ENCODE measurements at regions not wholly inside any gene's neighbourhood (a gene's known extent, or its start where the extent isn't known, plus 50 kb on each side); places are given as distances from the start of the nearest gene placed in this dataset.

GRCh38 chr15:66924889-66925288 lies 140.5 kb upstream of the SMAD3 start:
- no peaks in the 10 kb centered on the region for H3K36me3 ChIP-seq (ENCODE audit: insufficient read depth, low read length)
- no peaks in the 10 kb centered on the region for H3K27me3 ChIP-seq (ENCODE audit: insufficient read depth, low read length, poor library complexity, severe bottlenecking)
- H3K9ac ChIP-seq (ENCODE audit: low read depth, low read length, poor library complexity, severe bottlenecking) = no peak overlapping the region
- H3F3A ChIP-seq (ENCODE audit: low read depth) = no peaks in the 10 kb centered on the region
- H3K4me1 ChIP-seq (ENCODE audit: insufficient read depth, low read length, poor library complexity, severe bottlenecking) = no peaks in the 10 kb centered on the region
- no peak overlapping the region for H3K4me3 ChIP-seq (ENCODE audit: low read length, poor library complexity, severe bottlenecking)
- no peaks in the 10 kb centered on the region for H3K79me2 ChIP-seq (ENCODE audit: insufficient read depth, low read length)
- no peaks in the 10 kb centered on the region for H3K9me3 ChIP-seq (ENCODE audit: insufficient read depth, low read depth, low read length)
- no peak overlapping the region for H2AFZ ChIP-seq (ENCODE audit: low read length)
- H4K20me1 ChIP-seq (ENCODE audit: insufficient read depth, low read length, poor library complexity, severe bottlenecking) = no peaks in the 10 kb centered on the region
- no peaks in the 10 kb centered on the region for H3K9me2 ChIP-seq (replicated peaks; ENCODE audit: low read depth, low read length)
- TF ChIP-seq EZH2phosphoT487 (IDR thresholded peaks at IDR 0.05; ENCODE audit: borderline replicate concordance) = no peak
- TF ChIP-seq CTCF (conservative IDR thresholded peaks at IDR 0.05; ENCODE audit: low read length) = no peak
- no peak overlapping the region for H3K4me2 ChIP-seq (ENCODE audit: low read depth, low read length, poor library complexity, severe bottlenecking)

- no peaks in the 10 kb centered on the region for H3K79me2 ChIP-seq (ENCODE audit: insufficient read depth, low read length)
- H3K4me1 ChIP-seq (ENCODE audit: insufficient read depth, low read length, poor library complexity, severe bottlenecking) = no peaks in the 10 kb centered on the region
- no peak overlapping the region for H3K4me2 ChIP-seq (ENCODE audit: low read depth, low read length, poor library complexity, severe bottlenecking)
- H3K9me3 ChIP-seq (ENCODE audit: insufficient read depth, low read depth, low read length) = no peaks in the 10 kb centered on the region
- TF ChIP-seq EZH2phosphoT487 (IDR thresholded peaks at IDR 0.05; ENCODE audit: borderline replicate concordance) (no peak), CTCF (conservative IDR thresholded peaks at IDR 0.05; ENCODE audit: low read length) (no peak)
- no peaks in the 10 kb centered on the region for H3K27me3 ChIP-seq (ENCODE audit: insufficient read depth, low read length, poor library complexity, severe bottlenecking)
- no peak overlapping the region for H3K9ac ChIP-seq (ENCODE audit: low read depth, low read length, poor library complexity, severe bottlenecking)
- H3K9me2 ChIP-seq (replicated peaks; ENCODE audit: low read depth, low read length) = no peaks in the 10 kb centered on the region
- no peaks in the 10 kb centered on the region for H3K36me3 ChIP-seq (ENCODE audit: insufficient read depth, low read length)
- H2AFZ ChIP-seq (ENCODE audit: low read length) = no peak overlapping the region
- H3F3A ChIP-seq (ENCODE audit: low read depth) = no peaks in the 10 kb centered on the region
- H4K20me1 ChIP-seq (ENCODE audit: insufficient read depth, low read length, poor library complexity, severe bottlenecking) = no peaks in the 10 kb centered on the region
- H3K4me3 ChIP-seq (ENCODE audit: low read length, poor library complexity, severe bottlenecking) = no peak overlapping the region
Observed at GRCh38 chr15:66925721-66926120, 139.7 kb upstream of the SMAD3 start.

- H2AFZ ChIP-seq (ENCODE audit: low read length) = no peak overlapping the region
- H3K4me1 ChIP-seq (ENCODE audit: insufficient read depth, low read length, poor library complexity, severe bottlenecking) = no peaks in the 10 kb centered on the region
- H3K9ac ChIP-seq (ENCODE audit: low read depth, low read length, poor library complexity, severe bottlenecking) = no peak overlapping the region
- H3K4me3 ChIP-seq (ENCODE audit: low read length, poor library complexity, severe bottlenecking) = no peak overlapping the region
- no peaks in the 10 kb centered on the region for H3K79me2 ChIP-seq (ENCODE audit: insufficient read depth, low read length)
- TF ChIP-seq CTCF (conservative IDR thresholded peaks at IDR 0.05; ENCODE audit: low read length) (no peak), EZH2phosphoT487 (IDR thresholded peaks at IDR 0.05; ENCODE audit: borderline replicate concordance) (no peak)
- H3F3A ChIP-seq (ENCODE audit: low read depth) = no peaks in the 10 kb centered on the region
- no peaks in the 10 kb centered on the region for H3K27me3 ChIP-seq (ENCODE audit: insufficient read depth, low read length, poor library complexity, severe bottlenecking)
- H3K9me3 ChIP-seq (ENCODE audit: insufficient read depth, low read depth, low read length) = no peaks in the 10 kb centered on the region
- H3K9me2 ChIP-seq (replicated peaks; ENCODE audit: low read depth, low read length) = no peaks in the 10 kb centered on the region
- H4K20me1 ChIP-seq (ENCODE audit: insufficient read depth, low read length, poor library complexity, severe bottlenecking) = no peaks in the 10 kb centered on the region
- no peaks in the 10 kb centered on the region for H3K36me3 ChIP-seq (ENCODE audit: insufficient read depth, low read length)
- no peak overlapping the region for H3K4me2 ChIP-seq (ENCODE audit: low read depth, low read length, poor library complexity, severe bottlenecking)
Observed at GRCh38 chr15:66927201-66928077, 138.0 kb upstream of the SMAD3 start.
